GM18520 (cell line): ENCODE measurements at regions not wholly inside any gene's neighbourhood (a gene's known extent, or its start where the extent isn't known, plus 50 kb on each side); places are given as distances from the start of the nearest gene placed in this dataset.
A peak's percentile ranks its signal among the peaks of the same experiment; 100 is the strongest.
"Not testable (repeated sequence)": the region's sequence is repeated elsewhere in the genome, so short reads cannot be mapped to it uniquely, and the experiment has no call there.

ENCODE experiments used
- ATAC-seq: cut with Tn5 transposase; IDR thresholded peaks from one replicate; pipeline ENCODE4 v1.9.1; 2021; ENCODE audit not compliant: unreplicated experiment

DNA sequence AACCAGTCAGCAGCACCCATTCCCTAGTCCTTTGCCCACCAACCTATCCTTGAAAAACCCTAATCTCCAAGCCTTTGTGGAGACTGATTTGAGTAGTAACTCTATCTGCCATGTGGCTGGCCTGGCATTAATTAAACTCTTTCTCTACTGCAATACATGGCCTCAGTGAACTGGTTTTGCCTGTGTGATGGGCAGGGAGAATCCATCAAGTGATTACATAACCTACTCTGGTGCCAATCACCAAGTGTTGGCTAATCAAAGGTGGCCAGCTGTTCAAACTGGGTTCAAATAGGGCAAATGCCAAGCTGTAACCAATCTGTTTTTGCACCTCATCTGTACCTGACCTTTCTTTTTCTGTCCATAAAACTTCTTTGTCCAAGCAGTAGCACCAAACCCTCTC is 139.8 kb upstream of the XPO1 start:
- ATAC-seq = no peak

- ATAC-seq = no peak
Measured at GRCh38 chr2:61677306-61677705, 139.2 kb upstream of the XPO1 start.

GRCh38 chr2:61675204-61675603 is 137.0 kb upstream of the XPO1 start:
- ATAC-seq = no peak

DNA sequence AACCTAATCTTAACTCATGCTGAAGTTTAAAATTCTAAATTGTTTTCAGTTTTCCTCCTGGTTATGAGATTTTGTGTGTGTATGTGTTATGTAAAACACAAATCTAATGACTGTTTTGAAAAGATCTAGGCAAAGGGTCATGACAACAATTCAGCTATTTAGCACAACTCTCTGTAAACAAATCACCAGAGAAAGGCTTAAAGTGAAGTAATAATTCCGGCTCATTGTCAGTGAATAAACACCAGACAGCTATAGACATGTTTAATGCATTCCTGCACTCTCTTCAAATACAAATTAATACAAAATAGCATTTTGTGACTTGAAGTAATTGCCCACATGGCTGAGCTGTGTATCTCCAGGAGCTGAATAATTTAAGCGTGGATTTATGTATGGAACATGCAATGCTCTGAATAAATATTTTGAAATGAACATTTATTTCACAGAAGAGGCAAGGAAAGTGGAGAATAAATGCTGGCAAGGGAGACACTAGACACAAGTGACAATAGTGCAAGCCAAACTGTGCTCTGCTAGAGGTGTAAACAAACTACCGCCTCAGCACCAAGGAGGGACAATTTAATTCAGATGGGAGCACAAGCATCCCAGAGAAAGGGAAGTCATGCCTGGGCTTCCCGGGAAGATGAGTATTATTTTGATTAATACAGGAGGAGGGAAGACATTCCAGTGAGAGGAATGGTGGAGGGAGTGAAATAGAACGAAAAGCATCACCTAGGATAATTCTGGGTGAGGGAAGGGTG is 133.6 kb upstream of the XPO1 start:
- ATAC-seq = no peak

DNA sequence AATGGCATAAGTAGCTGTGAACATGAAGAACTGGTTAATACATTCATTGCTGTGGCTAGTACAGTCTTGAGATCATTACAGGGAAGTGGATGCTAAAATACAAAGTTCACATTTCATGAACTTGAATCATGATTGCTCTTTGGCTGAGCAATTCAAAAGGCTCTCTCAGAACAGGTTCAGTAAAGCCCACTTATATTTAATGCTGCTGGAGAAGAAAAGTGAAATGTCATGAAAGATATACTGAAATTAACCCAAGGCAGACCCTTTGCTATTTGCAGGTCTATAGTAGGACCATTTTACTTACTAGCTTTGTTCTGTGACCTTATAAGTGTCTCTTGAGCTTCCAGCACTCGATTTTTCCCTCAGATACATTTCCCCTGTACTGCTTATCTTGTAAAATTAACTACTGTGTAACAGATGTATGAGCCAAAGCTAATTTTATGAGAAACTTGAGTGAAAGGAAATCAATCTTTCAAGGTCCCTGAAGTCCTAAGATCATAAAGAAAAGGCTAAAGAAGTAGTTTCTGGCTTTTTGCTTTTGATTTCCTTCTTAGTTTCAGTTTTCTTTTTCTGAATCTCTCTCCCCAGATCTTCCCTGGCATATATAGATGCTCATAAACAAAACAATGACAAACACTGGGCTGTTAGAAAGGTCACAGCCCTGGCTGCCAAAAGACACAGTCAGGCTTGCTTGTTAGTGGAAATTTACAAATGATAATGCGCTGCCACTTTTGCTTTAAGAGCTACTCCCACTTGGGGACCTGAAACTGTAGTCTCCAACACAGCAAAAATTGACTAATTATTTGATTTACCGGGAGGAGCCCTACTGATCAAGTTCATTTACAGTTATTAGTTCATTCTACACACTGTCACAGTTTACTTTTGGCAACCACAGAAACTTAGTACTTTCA is 132.7 kb upstream of the XPO1 start:
- ATAC-seq = no peak

GRCh38 chr2:61664190-61664589 is 126.0 kb upstream of the XPO1 start:
- no peak for ATAC-seq

GRCh38 chr2:61662990-61663389 is 124.8 kb upstream of the XPO1 start:
- ATAC-seq = no peak

DNA sequence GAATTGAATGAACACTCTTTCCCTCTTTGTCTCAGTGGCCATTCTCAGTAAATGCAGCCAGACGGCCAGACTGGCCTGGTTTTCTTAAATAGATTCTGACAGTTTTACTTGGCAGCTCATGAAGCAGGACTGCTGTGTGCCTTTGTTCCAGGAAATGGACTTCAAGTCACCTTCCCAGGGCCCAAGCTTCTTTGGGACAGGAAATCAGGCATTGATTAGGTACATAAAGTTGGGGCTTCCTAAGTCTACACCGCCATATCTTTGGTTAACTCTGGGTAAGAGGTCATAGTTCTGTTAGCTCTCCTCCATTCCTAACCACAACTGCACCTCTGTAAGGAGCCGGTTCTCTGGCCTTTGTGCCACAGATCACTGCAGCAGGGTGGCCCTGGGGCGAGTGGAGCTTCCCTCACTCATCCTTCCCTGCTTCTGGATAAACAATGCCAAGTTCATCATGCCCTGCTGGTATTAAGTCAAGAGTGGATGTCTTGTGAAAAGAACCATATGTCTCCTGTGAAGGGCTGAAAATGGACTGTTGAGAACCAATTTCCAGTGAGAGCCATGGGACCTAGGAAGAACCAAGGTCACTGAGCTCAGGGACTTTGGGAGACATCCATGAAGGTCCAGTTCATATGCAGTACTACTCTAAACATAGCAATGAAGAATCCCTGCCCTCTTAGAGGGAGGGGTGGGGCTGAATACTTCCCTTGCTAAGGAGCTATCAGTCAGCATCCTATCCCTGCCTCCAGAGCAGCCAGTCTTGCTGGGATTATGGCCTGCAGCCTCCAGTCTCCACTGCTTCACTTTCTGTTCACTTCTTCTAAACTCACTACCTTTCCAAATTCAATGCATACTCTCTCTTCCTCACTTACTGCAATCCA is 122.6 kb upstream of the XPO1 start:
- no peak for ATAC-seq

GRCh38 chr2:61658841-61659780 is 121.0 kb upstream of the XPO1 start:
- peak; percentile 55 for ATAC-seq

GRCh38 chr2:61649946-61650345 is 111.8 kb upstream of the XPO1 start:
- ATAC-seq = not testable (repeated sequence)

- ATAC-seq = no peak
Measured at GRCh38 chr2:61649021-61649420, 110.9 kb upstream of the XPO1 start.

DNA sequence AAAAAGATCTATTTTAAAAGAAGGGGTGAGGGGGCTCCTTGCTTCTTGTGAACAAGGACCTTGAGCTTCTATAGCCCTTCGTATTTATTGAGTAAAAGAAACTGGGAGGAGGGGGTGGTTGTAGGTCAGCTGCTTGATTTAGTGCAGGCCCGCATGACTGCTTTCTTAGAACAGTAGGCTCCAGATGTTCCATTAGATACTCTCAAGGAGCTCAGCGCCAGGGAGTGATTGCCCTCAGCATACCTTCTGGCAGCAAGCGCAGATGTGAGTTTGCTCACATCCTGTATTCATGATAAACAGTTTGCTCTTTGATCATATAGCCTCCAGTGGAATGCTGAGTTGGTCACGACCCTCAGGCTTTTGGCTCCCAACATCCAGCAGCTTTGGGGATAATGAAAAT is 108.9 kb upstream of the XPO1 start:
- no peak for ATAC-seq

DNA sequence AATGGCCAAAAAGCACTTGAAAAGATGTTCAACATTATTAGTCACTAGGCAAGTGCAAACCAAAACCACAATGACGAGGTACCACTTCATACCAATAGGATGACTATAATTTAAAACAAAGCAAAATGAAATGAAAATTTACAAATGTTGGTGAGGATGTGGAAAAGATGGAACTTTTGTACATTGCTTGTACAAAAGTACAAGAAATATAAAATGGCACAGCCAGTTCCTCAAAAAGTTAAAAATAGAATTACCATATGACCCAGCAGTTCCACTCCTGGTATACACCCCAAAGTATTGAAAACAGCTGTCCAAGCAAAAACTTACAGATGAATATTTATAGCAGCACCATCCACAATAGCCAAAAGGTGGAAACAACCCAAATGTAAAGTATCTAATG is 107.8 kb upstream of the XPO1 start:
- ATAC-seq = no peak

DNA sequence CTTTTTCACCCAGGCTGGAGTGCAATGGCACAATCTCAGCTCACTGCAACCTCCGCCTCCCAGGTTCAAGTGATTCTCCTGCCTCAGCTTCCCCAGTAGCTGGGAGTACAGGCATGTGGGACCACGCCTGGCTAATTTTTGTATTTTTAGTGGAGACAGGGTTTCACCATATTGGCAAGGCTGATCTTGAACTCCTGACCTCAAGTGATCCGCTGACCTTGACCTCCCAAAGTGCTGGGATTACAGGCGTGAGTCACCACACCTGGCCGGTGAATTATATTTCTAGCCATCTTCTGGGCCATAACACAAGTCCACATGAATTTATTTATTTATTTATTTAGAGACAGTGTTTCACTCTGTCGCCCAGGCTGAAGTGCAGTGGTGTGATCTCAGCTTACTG is 105.0 kb upstream of the XPO1 start:
- not testable (repeated sequence) for ATAC-seq

DNA sequence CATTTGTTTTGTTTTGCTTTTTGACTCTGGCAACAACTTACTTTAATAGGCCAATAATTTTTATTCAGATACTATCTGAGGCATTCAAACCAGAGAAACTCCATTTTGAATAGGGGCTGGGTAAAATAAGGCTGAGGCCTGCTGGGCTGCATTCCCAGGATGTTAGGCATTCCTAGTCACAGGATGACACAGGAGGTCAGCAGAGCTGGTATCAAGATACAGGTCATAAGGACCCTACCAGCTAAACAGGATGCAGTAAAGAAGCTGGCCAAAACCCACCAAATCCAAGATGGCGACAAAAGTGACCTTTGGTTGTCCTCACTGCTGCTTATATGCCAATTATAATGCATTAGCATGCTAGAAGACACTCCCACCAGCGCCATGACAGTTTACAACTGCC is 102.2 kb upstream of the XPO1 start:
- ATAC-seq = no peak

DNA sequence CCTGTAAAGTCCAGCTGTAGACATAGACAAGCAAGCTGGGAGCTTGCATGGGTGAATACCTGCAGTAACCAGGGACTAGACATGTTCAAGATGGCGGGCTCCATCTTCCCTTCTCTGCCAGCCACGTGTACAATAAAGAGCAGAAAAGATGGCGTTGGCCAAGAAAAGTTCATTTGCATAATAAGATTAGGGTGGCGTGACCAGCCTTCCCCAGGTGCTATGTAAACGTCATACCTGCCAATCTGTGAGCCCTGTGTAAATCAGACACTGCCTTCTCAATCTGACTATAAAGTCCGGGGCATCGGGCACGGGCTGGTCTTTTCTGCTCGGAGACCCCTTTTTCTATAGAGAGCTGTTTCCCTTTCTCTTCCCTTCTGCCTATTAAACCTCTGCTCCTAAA is 101.6 kb upstream of the XPO1 start:
- ATAC-seq = no peak

- ATAC-seq = no peak
Measured at GRCh38 chr2:61636686-61637085, 98.5 kb upstream of the XPO1 start.

DNA sequence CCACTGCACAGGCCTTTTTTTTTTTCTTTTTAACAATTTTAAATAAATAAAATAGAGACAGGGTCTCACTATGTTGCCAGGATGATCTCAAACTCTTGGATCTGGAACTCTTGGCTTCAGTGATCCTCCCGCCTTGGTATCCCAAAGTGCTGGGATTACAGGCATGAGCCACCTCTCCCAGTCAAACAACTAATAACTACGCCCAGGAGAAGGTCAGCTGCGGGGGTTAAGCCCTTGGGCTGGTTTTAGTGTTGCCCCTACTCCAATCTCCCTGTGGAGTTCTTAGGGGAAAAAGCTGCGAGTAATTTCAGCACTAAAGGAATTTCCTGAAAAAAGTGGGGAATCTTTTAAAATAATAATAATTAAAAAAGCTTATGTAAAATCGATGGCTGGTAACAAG is 96.4 kb upstream of the XPO1 start:
- no peak for ATAC-seq

GRCh38 chr2:61633250-61633649 is 95.1 kb upstream of the XPO1 start:
- no peak for ATAC-seq
